Fibroblast of pulmonary artery (primary cell): ENCODE measurements at regions not wholly inside any gene's neighbourhood (a gene's known extent, or its start where the extent isn't known, plus 50 kb on each side); places are given as distances from the start of the nearest gene placed in this dataset.

Experiments
- DNase-seq: peaks from one replicate; pipeline ENCODE4 v3.0.0-alpha.2; 2010; ENCODE audit warnings: low read depth
- H3K4me3 ChIP-seq: replicated peaks from 2 replicates; pipeline ENCODE4 v1.5.1; 2011; ENCODE audit warnings: low read depth, mild to moderate bottlenecking, control low read depth, low read length, moderate library complexity
- TF ChIP-seq, protein P1 (sequence below): IDR thresholded peaks from 2 replicates; pipeline ENCODE4 v1.5.1; 2011; ENCODE audit warnings: mild to moderate bottlenecking, control low read depth, low read length, inconsistent platforms; ENCODE audit errors: missing control alignments

DNA sequence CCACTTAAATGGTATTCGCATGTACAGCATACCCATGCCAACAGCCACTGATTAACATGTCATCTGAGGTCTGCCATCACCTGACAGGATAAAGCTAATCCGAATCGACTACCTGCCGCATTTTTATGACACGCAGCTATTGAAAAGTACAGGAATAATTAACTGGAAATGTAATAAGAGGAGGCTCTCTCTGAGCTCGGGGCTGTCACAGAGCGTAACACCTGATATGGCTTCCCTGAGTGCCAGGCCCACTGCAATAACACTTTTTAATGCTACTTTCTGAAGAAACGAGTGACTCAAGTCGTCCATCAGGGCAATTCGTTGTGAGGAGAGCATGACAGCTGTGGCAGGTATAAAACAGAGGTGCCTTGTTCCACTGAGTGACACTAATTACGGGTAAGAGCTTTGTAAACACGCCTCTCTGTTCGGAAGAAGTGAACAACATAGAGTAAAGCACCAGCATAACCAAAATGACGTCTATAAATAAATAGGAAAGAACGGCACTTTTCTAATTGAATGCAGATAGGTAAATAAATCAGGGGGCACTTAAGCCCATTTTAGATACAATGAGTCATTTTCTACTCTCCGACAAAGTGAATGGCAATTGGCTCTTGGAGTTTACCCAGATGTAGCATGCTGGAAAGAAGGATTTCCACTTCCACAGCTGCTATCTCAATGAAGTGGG is 56.5 kb upstream of the CREB5 start:
- no peak overlapping the region for H3K4me3 ChIP-seq
- TF ChIP-seq, protein P1, sequence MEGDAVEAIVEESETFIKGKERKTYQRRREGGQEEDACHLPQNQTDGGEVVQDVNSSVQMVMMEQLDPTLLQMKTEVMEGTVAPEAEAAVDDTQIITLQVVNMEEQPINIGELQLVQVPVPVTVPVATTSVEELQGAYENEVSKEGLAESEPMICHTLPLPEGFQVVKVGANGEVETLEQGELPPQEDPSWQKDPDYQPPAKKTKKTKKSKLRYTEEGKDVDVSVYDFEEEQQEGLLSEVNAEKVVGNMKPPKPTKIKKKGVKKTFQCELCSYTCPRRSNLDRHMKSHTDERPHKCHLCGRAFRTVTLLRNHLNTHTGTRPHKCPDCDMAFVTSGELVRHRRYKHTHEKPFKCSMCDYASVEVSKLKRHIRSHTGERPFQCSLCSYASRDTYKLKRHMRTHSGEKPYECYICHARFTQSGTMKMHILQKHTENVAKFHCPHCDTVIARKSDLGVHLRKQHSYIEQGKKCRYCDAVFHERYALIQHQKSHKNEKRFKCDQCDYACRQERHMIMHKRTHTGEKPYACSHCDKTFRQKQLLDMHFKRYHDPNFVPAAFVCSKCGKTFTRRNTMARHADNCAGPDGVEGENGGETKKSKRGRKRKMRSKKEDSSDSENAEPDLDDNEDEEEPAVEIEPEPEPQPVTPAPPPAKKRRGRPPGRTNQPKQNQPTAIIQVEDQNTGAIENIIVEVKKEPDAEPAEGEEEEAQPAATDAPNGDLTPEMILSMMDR: no peak
- DNase-seq: no peak

DNA sequence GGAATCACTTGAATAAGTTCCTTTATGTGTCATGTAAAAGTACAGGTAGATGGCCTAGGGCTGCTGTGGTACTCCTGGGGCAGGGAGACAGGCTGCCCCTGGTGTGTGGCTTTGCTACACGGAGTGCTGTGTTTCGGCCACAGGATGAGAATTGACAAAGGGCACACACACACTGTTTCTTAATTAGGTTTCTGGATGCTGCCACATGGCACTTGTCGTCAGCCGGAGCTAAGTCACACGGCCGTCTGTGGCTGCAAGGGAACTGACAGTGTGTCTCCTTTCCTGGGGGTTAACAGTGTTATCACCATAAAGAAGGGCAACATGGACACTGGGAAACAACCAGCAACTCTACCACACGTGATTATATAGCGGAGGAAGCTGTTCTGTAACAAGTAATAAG is 55.7 kb upstream of the CREB5 start:
- no peak for DNase-seq
- TF ChIP-seq, protein P1: no peak
- H3K4me3 ChIP-seq: no peak overlapping the region

DNA sequence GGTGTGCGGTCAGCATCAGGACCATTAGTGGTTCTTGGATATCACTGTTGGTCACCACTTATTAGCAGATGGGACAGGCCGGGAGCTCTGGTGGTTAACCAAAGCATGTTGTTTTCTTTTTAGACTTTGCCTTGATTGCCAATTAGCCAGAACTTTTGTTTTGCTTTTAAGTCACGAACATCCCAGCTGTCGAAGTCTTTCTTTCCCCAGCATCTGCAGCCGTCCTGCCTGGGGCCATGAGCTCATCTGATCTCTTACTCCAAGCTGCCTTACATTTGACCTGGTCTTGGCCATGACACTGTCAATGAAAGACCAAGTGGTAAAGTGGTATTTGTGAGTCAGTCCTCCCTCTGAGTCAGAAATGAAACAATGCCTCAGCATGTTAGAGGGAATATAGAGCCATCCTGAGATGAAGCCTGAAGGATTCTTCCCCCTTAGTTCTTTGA is 53.9 kb upstream of the CREB5 start:
- peak; percentile 81 for DNase-seq
- H3K4me3 ChIP-seq: no peak overlapping the region
- TF ChIP-seq, protein P1: no peak

DNA sequence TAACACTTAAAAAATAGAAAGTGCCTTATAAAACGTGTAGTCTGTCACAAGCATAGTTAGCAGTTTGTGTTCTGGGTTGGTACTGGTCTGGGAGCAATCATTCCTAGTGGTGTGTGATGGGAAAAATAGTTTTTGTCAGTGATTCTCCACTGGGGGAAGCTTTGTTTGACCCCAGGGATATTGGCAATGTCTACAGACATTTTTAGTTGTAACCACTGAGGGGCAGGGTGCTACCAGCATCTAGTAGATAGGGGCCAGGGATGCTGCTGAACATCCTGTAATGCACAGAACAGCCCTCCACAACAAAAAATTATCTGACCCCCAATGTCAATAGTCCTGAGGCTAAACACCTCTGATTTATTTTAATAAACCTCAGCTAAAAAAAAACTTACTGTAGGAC is 51.6 kb upstream of the CREB5 start:
- no peak for DNase-seq

DNA sequence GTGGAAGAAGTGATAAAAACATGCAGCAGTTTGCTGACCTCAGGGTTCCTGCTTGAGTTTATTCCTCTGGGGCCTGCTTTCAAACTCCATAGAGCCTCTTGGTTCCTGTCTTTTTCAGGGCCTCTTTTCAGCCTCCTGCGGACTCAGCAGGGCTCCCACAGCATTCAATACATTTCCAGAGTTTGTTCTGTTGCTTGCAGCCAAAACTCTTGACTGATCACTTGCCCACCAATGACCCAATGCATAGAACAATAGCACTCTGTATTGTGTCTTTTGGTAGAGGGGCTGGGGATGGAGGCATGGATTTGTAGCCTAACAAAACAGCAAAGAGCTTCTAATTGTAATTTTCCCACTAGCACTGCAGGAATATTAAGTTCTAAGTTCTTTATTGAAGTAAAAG is 50.8 kb upstream of the CREB5 start:
- TF ChIP-seq, protein P1: no peak
- DNase-seq: no peak
- H3K4me3 ChIP-seq: no peak overlapping the region

More for the DNA sequence above, 51.6 kb upstream of the CREB5 start:
- TF ChIP-seq, protein P1: no peak
- no peak overlapping the region for H3K4me3 ChIP-seq

DNA sequence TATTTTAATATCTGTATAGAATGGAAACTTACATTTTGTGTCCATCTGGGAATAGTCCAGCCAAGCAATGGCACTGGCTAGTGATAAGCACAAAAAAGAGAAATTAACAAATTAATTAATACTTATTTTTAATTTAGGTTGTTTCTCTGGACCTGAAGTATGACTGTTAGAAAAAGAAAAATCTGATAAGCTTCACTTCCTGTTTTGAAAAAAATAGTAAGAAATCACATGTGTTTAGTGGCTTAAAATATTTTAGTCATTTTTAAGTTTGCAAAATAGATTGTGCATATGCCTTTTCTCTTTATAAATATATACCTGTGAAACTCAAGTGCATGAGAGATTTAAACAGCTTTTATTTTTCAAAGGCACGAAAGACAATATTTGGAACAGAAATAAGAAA is 50.1 kb upstream of the CREB5 start:
- DNase-seq: no peak
- no peak overlapping the region for H3K4me3 ChIP-seq
- TF ChIP-seq, protein P1: no peak
